MM.1S (cell line): ENCODE measurements at regions not wholly inside any gene's neighbourhood (a gene's known extent, or its start where the extent isn't known, plus 50 kb on each side); places are given as distances from the start of the nearest gene placed in this dataset.

Experiments
- CTCF ChIP-seq: fragments of 300-600 bp; sonication (generic); IDR thresholded peaks from 2 replicates; pipeline ENCODE4 v1.5.1; 2016; ENCODE audit warnings: antibody characterized with exemption, low read length, mixed read lengths
- EZH2 ChIP-seq: fragments of 300-600 bp; sonication (generic); optimal IDR thresholded peaks from 2 replicates; pipeline ENCODE3; 2017; ENCODE audit warnings: low read depth, mild to moderate bottlenecking, antibody characterized with exemption, low read length, mixed read lengths
- EZH2phosphoT487 ChIP-seq: fragments of 300-600 bp; sonication (generic); IDR thresholded peaks from 2 replicates; pipeline ENCODE4 v1.6.1; 2018; ENCODE audit warnings: antibody characterized with exemption, low read length

DNA sequence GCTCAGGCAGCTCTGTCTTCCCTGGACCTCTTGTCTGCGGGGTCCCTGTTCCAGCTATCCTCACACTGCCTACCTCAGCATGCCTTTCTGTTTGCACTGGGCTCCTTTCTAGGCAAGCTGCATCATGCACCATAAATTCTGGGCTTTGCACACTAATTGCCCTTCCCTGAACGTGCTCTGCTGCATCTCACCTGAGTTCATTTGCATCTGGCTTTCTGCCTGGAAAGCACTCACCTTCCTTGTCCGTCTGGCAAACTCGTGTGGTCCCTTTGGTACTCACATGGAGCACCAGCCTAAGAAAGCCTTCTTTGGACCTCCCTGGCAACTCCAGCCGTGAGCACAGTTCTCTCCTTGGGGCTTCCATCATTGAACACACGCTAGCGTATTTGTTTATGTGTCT, 365.6 kb downstream of the SV2B start:
- TF ChIP-seq CTCF (no peak), EZH2 (no peak), EZH2phosphoT487 (no peak)
